Fibroblast of pulmonary artery (primary cell): ENCODE measurements at regions not wholly inside any gene's neighbourhood (a gene's known extent, or its start where the extent isn't known, plus 50 kb on each side); places are given as distances from the start of the nearest gene placed in this dataset.

ENCODE experiments used
- DNase-seq: peaks from one replicate; pipeline ENCODE4 v3.0.0-alpha.2; 2010; ENCODE audit warnings: low read depth
- H3K4me3 ChIP-seq: replicated peaks from 2 replicates; pipeline ENCODE4 v1.5.1; 2011; ENCODE audit warnings: low read depth, mild to moderate bottlenecking, control low read depth, low read length, moderate library complexity
- CTCF ChIP-seq: IDR thresholded peaks from 2 replicates; pipeline ENCODE4 v1.5.1; 2011; ENCODE audit warnings: mild to moderate bottlenecking, control low read depth, low read length, inconsistent platforms; ENCODE audit errors: missing control alignments

GRCh38 chr3:127484601-127485388 is 105.7 kb downstream of the TPRA1 start:
- no peak for DNase-seq
- no peak overlapping the region for H3K4me3 ChIP-seq
- no peak for TF ChIP-seq CTCF

DNA sequence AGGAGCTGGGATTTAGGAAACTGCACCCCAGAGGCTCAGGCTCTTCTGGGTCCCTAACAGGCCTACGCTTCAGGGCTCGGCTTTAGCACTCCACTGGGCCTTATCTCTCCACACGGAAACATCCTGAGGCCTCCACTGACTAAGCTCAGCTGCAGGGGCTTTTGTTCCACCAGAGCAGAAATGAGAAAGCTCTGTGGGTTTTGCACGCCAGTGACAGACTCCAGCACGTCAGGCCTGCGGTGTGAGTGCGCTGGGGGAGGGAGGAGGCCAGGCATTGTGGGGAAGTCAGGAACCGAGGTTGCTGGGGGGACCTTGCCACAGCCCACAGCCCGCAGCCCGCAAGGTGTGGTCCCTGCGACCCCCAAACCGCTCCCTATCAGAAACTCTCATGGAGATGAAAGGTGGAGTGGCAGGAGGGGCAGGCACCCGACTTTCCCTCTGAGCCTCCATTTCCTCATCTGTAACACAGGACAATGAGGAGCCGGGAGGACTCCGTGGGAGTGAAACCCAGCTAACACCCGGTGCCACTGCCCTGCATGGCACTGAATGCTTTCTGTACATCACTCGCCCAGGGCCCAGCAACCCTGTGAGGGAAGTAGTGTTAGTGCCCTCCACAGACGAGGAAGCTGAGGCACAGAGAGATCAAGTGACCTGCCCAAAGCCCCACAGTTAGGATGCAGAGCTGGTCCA is 106.5 kb downstream of the TPRA1 start:
- no peak for DNase-seq
- TF ChIP-seq CTCF: no peak
- H3K4me3 ChIP-seq: no peak overlapping the region

DNA sequence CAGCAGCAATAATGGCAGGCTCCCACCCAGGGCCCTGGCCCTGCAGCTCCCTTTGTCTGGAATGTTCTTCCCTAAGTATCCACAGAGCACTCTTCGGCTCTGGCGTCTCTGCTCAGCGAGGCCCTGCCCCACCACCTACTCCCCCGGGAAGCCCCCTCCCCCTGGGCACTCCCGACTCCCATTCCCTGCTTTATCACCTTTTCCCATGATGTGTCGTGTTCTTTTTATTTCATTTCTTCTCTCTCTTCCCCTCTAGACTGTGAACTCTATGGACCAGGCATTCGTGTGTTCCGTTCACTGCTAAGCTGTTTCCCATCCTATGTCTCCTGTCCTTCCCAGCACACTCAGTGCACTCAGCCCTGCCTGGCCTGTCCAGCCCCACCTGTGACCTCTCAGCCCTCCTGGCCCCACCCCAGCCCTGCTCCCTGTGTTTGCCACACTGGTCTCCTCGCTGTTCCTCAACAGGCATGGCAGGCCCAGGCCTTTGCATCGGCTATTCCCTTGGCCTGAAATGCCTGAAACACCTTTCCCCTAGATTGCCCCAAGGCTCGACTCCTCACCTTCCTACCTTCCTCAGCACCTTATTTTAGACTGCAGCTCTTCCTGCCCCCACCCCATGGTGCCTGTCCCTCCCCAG is 107.4 kb downstream of the TPRA1 start:
- TF ChIP-seq CTCF: no peak
- no peak overlapping the region for H3K4me3 ChIP-seq
- no peak for DNase-seq

DNA sequence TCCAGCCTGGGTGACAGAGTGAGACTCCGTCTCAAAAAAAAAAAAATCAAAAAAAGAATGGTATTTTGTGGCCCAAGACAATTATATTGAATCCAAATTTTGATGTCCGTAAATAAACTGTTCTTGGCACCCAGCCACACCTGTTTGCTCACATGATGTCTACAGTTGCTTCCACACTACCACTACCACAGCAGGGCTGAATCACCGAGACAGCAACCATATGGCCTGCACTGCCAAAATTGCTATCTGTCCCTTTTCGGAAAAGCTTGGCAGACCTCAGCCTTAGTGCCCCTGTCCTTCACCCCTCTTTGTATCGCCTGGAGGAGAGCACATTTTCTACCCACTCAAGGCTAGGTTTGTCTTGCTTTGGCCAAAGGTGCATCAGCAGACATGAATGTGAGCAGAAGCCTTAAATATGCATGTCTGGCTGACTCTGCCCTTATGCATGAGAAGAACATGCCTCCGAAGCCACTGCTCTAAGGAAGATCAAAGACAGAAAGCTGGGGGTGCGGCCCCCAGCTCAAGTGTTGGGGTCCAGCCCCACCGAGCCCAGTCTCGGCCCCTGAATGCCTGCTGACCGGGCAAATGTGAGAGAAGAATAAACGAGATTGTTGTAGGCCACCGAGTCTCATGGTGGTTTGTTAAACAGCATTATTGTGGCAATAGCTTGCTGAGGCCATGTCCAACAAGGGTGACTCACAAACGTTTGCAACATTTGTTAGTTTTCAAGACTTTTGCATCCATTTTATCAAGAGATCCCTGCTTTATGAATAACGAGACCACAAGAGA is 108.1 kb downstream of the TPRA1 start:
- peak; percentile 8 for DNase-seq
- H3K4me3 ChIP-seq: no peak overlapping the region
- TF ChIP-seq CTCF: no peak

GRCh38 chr3:127480196-127480954 is 110.2 kb downstream of the TPRA1 start:
- no peak for TF ChIP-seq CTCF
- no peak for DNase-seq
- no peak overlapping the region for H3K4me3 ChIP-seq

DNA sequence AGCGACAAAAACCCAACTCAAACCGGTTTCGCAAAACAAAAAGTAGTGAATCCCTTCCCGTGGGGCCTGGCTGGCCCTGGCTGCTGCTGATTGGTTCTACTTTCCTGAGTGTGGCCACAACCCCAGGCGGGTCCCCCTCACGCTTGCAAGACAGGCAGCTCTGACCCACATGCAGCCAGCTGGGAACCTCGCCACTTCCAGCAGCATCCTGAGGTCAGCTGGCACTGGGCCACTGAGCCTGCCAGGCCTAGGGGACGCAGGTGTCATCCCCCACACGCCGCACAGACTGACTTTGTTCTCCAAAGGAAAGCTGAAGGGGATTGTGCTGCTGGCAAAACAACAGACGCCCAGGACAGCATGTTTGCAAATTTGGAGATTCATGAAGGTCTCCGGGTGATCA is 111.1 kb downstream of the TPRA1 start:
- TF ChIP-seq CTCF: no peak
- no peak for DNase-seq

More for the DNA sequence above, 111.1 kb downstream of the TPRA1 start:
- H3K4me3 ChIP-seq: no peak overlapping the region
